Urinary bladder (tissue), 3 donors: ENCODE measurements at regions not wholly inside any gene's neighbourhood (a gene's known extent, or its start where the extent isn't known, plus 50 kb on each side); places are given as distances from the start of the nearest gene placed in this dataset.

Source experiments
- DNase-seq: peaks from one replicate; pipeline ENCODE4 v3.0.0-alpha.2; 2015; ENCODE audit errors: extremely low spot score
- H3K27ac ChIP-seq: one replicate; pipeline ENCODE4 v1.5.1; 2013; ENCODE audit warnings: low read depth, mild to moderate bottlenecking, moderate library complexity
- H3K36me3 ChIP-seq: one replicate; pipeline ENCODE4 v1.6.1; 2013; ENCODE audit warnings: mild to moderate bottlenecking, moderate library complexity; ENCODE audit not compliant: insufficient read depth
- H3K4me1 ChIP-seq: one replicate; pipeline ENCODE4 v1.6.1; 2013; ENCODE audit warnings: mild to moderate bottlenecking, moderate library complexity; ENCODE audit not compliant: insufficient read depth
- H3K4me3 ChIP-seq: one replicate; pipeline ENCODE4 v1.5.1; 2013; ENCODE audit warnings: low read depth, low read length
- WGBS: extraction: QIAGEN DNeasy Blood & Tissue Kit; methylation state at CpG from one replicate; pipeline ENCODE4 v1.1.7; 2013; 5-methylcytosine and 5-hydroxymethylcytosine counted together
- donor health status: healthy with polysubstance abuse.
- donor health status: healthy.

- WGBS = 51% methylated on average over 2 of the region's 2 CpGs
- H3K4me3 ChIP-seq = no peak overlapping the region
- H3K27ac ChIP-seq = no peak overlapping the region
- no peaks in the 10 kb centered on the region for H3K4me1 ChIP-seq
- no peaks in the 10 kb centered on the region for H3K36me3 ChIP-seq
- no peak for DNase-seq
Measured at GRCh38 chr11:97118614-97119200, 728.9 kb downstream of the JRKL start.

- 18% methylated on average over 2 of the region's 2 CpGs for WGBS
Measured at GRCh38 chr11:97123237-97123636, 733.4 kb downstream of the JRKL start.

DNA sequence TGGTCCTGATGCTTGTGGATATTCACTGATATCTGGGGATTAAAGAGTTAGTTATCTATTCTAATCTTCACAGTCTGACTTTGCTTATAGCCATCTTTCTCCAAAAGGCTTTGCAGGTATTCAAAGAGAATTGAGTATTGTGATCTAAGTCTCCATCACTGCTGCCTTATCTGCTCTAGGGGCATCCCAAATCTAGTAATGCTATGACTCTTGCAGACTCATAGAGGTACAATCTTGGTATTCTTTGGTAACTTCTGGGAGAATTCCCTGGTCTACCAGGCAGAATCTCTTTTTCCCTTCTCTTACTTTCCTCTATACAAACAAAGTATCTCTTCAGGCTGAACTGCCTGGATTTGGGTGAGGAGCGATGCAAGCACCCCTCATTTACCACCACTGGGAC is 746.3 kb downstream of the JRKL start:
- DNase-seq = no peak
- no peaks in the 10 kb centered on the region for H3K4me1 ChIP-seq
- H3K36me3 ChIP-seq = no peaks in the 10 kb centered on the region
- no peak overlapping the region for H3K27ac ChIP-seq
- WGBS = 96% methylated on average over 1 of the region's 1 CpG
- no peak overlapping the region for H3K4me3 ChIP-seq

More at GRCh38 chr11:97123237-97123636, 733.4 kb downstream of the JRKL start:
- H3K36me3 ChIP-seq = no peaks in the 10 kb centered on the region
- H3K4me1 ChIP-seq = no peaks in the 10 kb centered on the region
- no peak overlapping the region for H3K27ac ChIP-seq
- DNase-seq = no peak
- no peak overlapping the region for H3K4me3 ChIP-seq

DNA sequence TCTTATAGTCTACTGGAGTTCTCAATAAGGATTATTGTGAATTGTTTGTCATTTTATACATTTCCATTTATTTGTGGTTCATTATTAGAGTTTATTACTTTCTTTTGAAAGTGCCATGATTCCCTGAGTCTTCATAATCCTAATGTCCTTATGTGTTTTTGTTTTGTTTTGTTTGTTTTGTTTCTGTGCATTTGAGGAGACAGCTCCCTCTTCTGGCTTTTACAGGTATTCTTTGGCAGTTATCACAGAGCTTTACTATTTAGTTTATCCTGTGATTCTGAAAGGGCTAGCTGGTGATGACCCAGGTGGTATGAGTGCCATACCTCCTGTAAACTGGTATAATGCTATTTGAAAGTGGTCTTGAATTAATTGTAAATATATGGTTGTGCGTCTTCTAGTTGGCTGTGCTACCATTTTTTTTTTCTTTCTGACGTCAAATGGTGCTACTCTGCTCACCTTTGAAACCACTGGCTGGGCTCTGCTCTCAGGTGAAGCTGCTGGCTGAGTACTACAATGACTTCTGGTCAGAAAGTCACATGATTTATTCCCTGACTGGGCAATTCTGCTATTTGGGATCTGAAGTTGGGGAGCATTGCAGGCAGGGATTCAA is 751.2 kb downstream of the JRKL start:
- H3K27ac ChIP-seq = no peak overlapping the region
- DNase-seq = no peak
- H3K4me1 ChIP-seq = no peaks in the 10 kb centered on the region
- no peaks in the 10 kb centered on the region for H3K36me3 ChIP-seq
- H3K4me3 ChIP-seq = no peak overlapping the region
- 56% methylated on average over 2 of the region's 2 CpGs for WGBS

- Histone ChIP-seq H3K4me1 (no peaks in the 10 kb centered on the region), H3K4me3 (no peak overlapping the region), H3K27ac (no peak overlapping the region), H3K36me3 (no peaks in the 10 kb centered on the region)
- DNase-seq = no peak
- 66% methylated on average over 1 of the region's 1 CpG for WGBS
Measured at GRCh38 chr11:97143463-97143862, 753.6 kb downstream of the JRKL start.

DNA sequence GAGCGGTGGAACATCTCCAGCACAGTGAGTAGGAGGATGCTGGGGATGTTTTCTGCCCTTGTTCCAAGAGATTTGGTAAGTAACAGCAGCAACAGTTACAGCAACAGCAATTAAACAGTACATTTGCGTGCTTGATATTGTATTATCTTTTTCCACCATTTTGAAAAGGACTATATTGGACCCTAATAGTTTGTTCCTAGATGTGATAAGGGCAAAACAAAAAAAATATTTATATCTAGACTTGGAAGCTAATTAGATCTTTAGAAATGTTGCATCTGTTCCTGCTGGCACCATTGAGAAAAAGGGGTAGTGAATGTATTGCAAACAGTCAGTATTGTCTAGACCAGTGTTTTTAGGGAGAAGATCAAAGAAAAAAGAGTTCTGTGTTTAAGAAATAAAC is 759.9 kb downstream of the JRKL start:
- no peak for DNase-seq

DNA sequence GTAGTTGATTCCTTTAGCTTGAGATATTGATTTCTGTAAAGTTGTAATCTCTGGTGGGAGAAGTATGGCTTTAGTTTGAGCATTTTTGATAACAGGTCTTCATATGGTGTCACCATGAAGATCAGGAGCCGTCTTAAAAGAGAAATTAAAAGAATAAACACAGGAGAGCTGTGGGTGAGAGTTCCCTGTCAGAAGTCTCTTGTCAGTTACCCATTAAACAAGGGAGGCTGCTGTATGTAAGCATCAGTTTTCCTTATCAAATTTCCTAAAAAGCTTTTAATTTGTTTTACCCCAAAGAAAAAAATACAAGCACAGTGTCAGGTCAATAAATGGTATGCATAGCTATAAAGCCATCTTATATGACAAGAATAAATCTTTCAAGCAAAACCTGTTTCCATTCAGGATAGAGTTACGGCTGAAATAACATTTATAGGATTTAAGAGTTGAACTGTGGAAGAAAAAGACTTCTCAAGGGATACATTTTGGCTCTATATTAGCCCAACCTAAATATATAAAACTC is 767.5 kb downstream of the JRKL start:
- Histone ChIP-seq H3K4me3 (no peak overlapping the region), H3K27ac (no peak overlapping the region), H3K36me3 (no peaks in the 10 kb centered on the region), H3K4me1 (no peaks in the 10 kb centered on the region)
- 53% methylated on average over 2 of the region's 2 CpGs for WGBS
- no peak for DNase-seq

More for the DNA sequence above, 759.9 kb downstream of the JRKL start:
- no peaks in the 10 kb centered on the region for H3K36me3 ChIP-seq
- H3K27ac ChIP-seq = no peak overlapping the region
- no peak overlapping the region for H3K4me3 ChIP-seq
- H3K4me1 ChIP-seq = no peaks in the 10 kb centered on the region
- WGBS = 73% methylated on average over 2 of the region's 2 CpGs

DNA sequence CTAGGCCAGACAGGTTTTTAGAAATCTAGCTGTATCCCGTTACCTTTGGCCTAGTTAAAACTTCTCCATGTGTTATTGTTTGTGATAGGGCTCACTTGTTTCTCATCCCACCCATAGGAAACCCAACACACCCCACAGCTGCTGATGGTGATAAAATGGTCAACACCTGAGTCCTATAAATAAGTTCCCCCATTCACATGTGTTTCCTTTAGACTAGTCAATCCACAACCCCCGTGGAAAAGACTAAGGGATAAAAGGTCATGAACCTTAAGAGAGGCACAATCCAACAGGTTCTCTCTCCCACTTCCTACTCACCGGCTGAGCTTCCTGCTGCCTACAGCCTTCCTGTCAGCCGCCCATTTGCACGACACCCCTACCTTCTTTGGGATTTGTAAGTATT is 768.4 kb downstream of the JRKL start:
- 67% methylated on average over 5 of the region's 5 CpGs for WGBS

DNA sequence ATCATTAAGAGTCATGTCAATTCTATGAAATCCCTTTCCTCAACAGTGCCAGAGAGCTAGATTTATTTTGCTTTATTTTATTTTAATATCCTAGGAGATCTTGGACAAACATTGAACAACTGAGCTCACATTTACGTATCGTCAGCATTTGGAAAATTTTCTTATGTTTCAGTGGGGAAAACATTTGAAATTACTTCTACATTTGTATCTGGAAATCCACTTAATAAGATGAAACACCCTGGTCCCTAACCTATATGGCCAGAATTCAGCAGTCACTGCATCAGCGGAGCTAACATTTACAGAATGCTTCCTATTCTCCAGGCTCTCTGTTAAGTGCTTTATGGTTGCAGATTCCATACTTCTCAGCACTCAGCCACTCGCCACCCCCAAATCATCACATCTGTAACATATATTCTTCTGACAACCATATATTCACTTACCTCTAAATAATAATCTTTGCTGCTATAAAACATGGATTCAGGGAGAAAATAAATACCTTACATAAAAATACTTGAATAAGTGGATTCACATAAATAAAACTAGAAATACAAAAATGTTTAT is 773.9 kb downstream of the JRKL start:
- 44% methylated on average over 4 of the region's 4 CpGs for WGBS

More for the DNA sequence above, 768.4 kb downstream of the JRKL start:
- Histone ChIP-seq H3K4me1 (no peaks in the 10 kb centered on the region), H3K4me3 (no peak overlapping the region), H3K36me3 (no peaks in the 10 kb centered on the region), H3K27ac (no peak overlapping the region)
- no peak for DNase-seq

DNA sequence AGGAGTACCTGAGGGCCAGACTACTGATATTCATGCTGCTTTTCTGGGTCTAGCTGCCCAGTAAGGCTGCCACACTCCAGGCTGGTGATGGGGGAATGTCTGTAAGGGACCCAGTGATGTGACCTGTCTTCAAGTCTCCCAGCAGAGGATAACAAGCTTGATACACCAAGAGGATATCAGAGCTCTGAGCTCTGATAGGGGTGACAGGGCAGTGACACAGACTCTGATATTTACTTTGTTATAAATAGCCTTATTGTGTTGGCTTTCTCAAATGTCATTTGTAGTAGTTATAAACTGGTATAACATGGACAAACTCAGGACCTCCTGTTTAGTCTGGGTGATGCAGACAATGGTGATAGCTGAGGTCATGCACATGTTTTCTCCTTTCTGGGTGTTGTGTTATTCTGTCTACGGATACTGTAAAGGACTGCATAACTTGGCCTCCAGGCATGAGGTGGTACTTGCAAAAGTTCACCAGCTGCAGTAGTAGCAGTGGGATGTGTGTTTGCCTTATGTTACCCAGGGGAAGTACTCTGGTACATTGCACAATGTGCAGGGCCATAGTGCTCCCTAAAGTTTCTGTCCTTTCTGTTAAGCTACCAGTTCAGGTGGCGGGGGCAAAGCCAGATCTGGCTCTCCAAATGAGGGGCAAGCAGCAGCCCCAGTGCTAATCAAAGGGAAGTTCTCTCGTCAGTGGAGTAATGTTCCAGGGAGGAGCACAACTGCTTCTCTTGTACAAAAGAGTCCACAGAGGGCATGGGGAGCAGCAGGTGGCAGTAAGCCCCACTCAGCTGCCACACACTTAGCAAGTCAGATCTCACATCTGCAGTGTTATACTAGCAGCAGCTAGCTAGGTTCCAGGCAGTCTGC is 812.2 kb downstream of the JRKL start:
- no peaks in the 10 kb centered on the region for H3K4me1 ChIP-seq
- H3K4me3 ChIP-seq = no peak overlapping the region
- WGBS = 69% methylated on average over 3 of the region's 3 CpGs
- no peak for DNase-seq
- H3K27ac ChIP-seq = no peak overlapping the region
- no peaks in the 10 kb centered on the region for H3K36me3 ChIP-seq

More for the DNA sequence above, 773.9 kb downstream of the JRKL start:
- Histone ChIP-seq H3K27ac (no peak overlapping the region), H3K36me3 (no peaks in the 10 kb centered on the region), H3K4me3 (no peak overlapping the region), H3K4me1 (no peaks in the 10 kb centered on the region)
- no peak for DNase-seq

DNA sequence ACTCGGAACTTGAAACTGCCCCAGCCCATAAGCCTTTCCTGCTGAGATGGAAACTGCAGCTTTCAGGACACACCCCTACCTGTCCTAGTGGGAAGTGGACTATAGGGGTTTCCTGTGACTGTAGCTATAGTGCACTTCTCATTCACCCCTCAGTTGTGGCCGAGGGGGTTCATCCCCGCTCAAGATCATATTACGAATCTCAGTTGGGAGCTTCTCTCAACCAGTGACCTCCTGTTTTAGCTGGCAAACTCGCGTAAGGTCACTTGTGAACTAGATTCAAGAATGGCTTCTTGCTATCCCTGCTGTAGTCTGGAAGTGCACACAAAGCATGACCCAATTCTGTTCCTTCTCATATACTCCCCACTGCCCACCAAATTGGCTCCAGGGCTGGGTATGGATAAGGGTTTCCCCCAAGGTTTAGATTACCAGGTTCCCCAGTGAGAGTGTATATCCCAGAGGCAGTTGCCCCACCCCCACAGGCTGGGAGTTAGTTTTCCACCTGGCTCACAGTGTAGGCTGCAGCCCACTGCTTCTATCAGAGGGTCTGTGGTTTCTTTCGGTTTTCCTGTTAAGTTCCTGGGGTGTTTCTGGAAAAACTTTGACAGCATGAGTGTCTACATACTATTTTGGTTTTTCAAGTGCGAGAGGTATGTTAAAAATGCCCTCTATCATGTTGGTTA is 812.9 kb downstream of the JRKL start:
- no peaks in the 10 kb centered on the region for H3K36me3 ChIP-seq
- H3K27ac ChIP-seq = no peak overlapping the region
- H3K4me1 ChIP-seq = no peaks in the 10 kb centered on the region
- no peak for DNase-seq
- 69% methylated on average over 8 of the region's 8 CpGs for WGBS
- H3K4me3 ChIP-seq = no peak overlapping the region

DNA sequence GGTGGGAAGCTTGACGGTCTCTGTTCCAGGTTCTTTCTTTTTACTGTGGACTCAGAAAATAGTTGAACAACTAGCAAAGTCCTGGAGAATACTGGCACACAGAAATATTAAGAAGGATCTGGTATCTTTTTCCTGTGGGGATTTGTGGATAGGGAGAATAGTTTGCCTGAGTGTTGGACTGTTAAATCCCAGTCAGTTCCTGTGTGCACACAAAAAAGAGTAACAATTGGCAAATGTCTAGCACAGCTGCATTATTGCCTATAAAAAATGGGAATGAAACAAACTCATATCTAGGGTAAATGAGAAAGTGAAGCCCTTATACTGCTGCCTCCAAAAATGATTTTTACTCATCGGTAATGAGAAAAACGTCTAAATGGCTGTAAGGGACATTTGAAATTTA is 828.2 kb downstream of the JRKL start:
- WGBS = 72% methylated on average over 3 of the region's 3 CpGs
- Histone ChIP-seq H3K4me3 (no peak overlapping the region), H3K4me1 (no peaks in the 10 kb centered on the region), H3K27ac (no peak overlapping the region), H3K36me3 (no peaks in the 10 kb centered on the region)
- no peak for DNase-seq

GRCh38 chr11:97223647-97224046 is 833.8 kb downstream of the JRKL start:
- DNase-seq = no peak
- Histone ChIP-seq H3K4me1 (no peaks in the 10 kb centered on the region), H3K27ac (no peak overlapping the region), H3K4me3 (no peak overlapping the region), H3K36me3 (no peaks in the 10 kb centered on the region)
- 78% methylated on average over 3 of the region's 3 CpGs for WGBS
